Hypothalamus (tissue), 51 donors: ENCODE measurements at regions not wholly inside any gene's neighbourhood (a gene's known extent, or its start where the extent isn't known, plus 50 kb on each side); places are given as distances from the start of the nearest gene placed in this dataset.

Experiments
- DNase-seq, 51 donors: peaks; one replicate each; lab custom pipeline; 2025; lab: John Stamatoyannopoulos, UW

DNA sequence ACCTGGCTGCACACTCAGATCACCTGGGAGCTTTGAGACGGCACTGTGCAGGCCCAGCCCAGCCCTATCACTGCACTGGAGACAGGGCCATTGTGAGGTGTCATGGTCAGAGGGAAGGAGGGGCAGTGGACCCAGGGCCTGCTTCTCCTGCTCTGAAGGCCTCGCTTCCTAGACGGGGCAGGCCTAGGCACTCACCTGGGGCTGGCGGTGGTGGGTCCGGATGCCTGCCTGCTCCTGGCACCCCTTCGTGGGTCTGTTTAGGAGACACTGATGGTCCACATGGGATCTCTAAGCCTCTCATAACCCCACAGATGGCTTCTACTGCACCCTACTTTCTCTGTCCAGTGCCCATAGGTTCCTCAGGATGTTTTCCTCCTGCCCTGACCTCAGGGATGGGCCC, 230.9 kb downstream of the MATN1 start:
- no peak for DNase-seq

DNA sequence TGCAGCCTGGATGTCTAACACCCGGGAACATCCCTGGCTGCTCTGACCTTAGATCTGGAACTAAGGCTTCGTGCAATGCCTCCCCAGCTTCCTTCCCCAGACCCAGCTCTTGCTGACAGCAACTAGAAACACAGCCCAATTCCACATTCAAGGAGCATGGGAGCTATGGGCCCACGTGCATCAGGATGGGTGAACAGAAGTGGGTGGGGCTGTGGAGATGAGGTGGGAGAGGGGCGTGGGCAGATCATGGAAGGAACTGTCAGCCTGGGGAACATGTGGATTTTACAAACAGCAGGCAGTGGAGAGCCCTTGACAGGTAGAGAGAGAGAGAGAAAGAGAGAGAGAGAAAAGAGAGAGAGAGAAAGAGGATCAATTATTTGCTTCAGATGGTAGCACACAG, 231.6 kb downstream of the MATN1 start:
- no peak for DNase-seq

DNA sequence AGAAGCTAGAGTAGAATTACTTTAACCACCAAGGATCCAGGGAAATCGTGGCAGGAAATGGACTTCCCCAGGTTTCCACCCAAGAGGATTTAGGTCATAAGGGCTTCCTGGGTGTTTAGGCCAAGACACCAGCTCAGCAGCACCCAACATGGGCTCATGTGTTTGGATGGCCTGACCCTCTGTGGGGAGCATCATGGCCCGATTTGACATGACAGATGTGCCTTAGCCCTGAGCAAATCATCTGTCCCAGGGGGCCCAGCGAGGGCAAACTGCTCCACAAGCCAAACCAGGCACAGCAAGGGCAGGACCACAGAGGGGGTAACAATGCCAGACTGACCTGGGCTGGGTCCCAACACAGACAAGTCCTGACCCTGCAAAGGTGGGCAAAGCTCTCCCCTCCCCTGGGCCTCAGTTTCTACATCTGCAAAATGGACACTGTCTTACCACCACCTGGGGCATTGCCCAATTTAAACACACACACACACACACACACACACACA, 232.8 kb downstream of the MATN1 start:
- no peak for DNase-seq

DNA sequence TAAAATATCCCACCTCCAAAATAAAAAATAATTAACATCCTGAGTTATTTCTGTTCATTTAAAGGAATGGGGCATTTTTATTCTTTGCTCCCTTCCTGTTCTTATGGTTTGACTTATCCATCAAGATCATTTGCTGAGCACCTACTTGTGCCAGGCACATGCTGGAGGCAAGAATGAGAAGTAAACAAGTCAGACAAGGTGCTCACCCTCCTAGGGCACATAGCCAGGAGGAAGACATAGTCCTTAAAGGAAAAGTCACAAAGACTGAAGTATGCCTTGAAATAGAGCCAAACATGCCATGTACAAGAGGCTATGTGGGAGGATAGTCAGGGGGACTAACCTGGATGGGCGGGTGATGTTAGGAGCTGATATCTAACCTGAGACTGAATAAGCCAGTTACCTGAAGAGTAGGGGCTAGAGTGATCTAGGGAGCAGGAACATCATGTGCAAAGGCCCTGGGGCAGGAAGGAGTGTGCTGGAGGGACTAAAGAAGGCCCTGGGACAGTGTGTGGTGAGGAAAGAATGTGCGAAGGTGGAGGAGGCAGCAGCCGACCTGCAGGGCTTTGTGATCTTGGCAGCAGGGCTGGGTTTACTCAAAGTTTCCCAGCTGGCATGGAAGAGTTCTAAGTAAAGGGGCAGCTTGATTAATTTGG, 233.5 kb downstream of the MATN1 start:
- no peak for DNase-seq

DNA sequence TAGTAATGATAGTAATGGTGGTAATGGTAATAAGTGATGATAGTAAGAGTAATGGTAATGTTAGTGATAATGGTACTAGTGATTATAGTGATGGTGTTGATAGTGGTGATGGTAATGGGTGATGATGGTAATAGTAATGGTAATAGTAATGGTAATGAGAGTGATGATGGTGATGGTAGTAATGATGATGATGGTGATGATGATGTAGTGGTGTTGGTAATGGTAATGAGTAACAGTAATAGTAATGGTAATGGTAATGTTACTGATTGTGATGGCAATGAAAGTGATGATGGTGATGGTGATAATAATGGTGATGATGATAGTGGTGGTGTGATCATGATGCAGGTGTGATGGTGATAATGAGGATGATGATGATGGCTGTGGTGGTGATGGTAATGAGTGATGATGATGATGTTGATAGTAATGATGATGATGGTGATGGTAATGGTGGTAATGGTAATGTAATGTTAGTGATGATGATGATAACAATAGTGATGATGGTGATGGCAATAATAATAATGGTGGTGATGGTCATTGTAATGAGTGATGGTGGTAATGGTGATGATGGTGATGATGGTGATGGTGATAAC, 235.0 kb downstream of the MATN1 start:
- no peak for DNase-seq

DNA sequence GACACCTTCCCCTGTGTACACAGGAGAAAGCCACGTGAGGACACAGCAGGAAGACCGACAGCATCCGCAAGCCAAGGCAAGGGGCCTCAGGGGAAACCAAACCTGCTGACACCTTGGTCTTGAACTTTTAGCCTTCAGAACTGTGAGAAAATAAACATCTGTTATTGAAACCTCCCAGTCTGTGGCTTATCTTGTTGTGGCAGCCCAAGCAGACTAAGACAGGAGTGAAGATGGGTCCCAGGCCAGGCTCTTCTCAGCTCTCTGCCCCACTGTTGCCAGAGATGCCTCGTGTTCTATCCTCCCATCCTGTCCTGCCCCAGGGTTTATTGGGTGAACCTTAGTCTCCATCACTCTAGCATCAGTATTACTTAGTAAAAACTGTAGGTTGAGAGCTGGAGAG, 236.3 kb downstream of the MATN1 start:
- DNase-seq = no peak

DNA sequence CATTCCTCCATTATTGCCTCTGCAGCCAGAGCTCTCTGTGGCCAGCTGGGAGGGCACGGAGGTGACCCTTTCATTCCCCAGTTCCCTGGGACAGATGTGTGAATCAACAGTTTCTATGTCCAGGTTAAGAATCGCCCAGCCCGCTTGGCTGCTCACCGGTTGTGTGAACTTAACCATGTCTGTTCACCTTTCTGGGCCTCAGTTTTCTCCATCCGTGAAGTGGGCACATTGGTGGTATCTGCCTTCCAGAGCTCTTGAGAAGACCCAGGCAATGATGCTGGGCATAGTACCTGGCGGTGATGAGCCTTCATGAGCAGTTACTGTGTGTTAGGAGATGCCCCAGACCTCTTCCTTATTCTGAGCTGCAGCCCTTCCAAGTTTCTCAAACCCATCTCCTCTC, 238.3 kb downstream of the MATN1 start:
- DNase-seq = no peak

DNA sequence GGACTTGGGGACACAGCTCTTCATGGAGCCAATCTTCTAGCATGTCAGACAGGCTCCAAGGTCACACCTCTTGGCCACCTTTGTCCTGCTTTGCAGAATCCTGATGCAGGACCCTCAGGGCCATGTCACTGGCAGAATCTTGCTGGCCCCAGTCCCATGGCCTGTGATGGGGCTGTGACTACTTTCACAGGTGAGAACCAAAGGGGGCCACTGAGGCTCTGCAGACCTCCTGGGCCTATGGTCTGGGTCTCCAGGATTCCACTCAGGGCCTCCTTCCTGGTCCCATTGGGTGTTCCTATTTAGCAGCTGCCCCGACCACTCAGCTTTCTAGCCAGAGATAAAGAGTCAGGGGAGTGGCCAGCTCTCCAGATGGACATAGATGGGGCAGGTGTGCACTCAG, 238.7 kb downstream of the MATN1 start:
- no peak for DNase-seq

DNA sequence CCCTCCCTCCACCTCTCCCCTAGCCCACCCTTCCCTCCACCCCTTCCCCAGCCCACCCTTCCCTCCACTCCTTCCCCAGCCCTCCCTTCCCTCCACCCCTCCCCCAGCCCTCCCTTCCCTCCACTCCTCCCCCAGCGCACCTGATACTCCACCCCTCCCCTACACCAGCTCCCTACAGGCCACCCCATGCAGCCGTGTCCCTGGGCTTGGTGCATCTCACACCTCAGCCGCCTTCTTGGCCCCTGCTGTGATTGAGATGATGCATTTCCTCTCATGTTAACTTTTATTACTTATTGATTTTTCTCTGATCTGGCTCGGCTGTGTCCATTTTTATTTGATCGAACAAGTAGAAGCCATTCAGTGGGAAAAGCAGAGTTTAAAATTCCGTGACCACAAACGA, 243.8 kb downstream of the MATN1 start:
- DNase-seq = no peak

DNA sequence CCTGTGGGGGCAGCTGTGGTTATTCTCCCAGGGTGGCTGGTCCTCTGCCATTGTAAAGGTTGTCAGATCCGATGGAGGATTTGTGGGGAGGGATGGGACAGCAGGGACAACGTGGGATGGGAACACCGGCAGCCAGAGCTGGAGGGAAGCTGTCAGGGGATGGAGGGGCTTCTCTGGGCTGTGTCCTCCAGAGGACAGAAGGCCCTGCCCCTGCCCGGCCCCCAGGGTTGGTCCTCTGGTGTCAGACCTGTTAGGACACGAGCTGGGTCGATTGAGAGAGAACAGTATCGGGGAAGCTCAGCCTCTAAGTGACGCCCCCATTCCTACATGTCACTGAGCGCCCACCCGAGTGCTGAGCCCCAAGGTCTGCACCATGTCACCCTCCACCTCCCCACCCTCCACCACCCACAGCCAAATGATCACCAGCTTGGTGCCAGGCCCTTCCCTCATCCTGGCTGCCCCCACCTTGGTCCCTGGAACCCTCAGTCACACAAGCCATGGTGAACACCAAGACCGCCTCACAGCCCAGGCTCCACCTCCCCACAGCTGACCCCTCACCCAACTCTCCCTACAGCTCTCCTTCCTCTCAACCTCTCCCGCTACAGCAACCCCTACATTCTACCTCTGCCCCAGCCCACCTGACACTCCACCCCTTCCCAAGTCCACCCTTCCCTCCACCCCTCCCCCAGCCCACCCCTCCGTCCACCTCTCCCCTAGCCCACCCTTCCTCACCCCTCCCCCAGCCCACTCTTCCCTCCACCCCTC, 244.4 kb downstream of the MATN1 start:
- no peak for DNase-seq

DNA sequence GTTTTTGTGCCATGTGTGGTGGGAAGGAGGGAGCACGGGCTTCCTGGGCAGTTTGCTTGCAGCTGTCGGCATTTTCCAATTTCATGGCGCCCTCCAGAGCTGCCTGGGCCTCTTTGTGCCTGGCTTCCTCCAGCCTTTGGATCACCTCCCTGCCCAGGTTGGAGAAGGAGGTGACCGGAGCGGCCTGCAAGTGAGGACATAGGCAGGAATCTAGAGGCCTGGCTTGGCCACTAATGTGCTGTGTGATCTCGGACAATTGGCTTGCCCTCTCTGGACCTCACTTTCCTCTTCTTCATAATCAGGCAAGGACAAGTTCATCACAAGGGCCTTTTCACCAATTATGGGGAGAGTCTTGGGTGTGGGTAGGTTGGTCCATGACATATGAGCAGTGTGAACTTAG, 245.1 kb downstream of the MATN1 start:
- no peak for DNase-seq

DNA sequence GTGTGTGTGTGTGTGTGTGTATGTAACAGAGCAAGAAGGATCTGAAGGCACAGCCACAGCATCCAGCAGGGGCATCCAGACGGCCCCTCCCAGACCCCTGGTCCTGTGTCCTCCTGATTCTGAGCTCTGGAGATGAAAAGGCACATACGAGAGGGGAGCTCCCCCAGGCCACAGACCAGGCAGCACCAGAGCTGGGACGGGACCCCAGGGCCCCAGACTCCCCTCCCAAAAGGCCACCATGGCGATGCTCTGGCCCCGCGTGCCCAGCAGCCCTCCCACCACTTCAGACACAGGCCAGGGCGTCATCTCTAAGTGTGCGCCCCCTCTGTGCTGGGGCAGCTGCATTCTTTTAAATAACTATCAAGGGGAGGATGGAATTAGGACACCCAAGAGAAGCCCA, 245.8 kb downstream of the MATN1 start:
- DNase-seq = no peak

DNA sequence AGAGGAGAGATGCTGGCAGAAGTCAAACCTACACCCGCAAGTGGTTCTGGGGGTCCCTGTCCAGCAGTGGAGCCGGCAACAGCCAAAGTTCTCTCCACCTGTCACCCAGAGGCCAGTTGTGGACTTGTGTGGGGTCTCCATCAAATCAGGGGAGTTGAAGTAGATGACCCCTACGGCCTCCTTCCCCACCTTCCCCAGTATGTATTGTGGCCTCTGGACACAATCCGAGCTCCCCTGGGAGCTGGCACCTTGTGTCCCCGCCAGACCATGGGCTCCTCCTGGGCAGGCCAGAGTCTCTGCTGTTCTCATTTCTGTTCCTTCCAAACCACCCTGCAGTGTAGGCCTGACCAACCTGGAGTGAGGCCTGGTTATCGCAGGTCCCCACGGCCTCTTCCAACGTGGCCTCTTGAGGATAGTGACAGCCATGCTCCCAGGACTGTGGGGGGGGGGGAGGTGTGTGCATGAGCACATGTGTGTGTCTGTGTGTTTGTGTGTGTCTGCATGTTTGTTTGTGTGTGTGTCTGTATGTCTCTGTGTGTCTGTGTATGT, 246.4 kb downstream of the MATN1 start:
- no peak for DNase-seq

DNA sequence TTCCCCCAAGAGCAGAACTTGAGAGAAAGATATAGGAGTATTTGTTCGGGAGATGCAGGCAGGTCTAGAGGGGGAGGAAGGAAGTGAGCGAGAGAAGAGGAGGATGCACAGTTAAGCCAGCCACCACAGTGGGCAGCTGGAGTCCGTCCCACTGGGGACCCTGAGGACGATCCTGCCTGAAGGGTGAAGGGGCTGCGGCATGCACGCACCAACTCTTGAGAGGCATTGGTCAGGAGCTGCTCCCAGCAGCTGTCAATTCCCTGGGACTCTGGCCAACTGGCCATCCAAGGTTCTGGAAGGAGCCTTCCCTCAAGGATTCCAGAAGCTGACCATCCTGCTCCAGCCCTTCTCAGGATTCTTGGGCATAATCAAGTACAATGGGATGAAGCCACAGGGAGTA, 246.9 kb downstream of the MATN1 start:
- DNase-seq = no peak

DNA sequence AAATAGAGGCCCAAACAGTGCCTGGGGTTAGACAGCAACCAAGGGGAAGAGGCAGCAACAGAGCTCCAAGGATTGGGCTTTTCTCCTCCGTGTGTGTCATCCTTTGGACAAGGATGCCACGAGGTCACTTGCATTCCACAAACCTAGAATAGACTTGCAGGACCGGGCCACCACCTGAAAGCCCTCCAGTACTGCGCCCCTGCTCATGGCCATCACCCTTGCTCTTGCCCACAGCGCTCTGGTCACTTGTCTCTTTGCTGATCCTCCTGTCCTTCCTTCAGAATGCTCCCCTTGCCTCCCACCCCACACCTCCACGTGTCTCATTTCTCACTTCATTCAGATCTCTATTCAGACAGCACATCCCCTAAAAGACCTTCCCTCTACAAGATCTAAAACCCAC, 247.4 kb downstream of the MATN1 start:
- DNase-seq = no peak

DNA sequence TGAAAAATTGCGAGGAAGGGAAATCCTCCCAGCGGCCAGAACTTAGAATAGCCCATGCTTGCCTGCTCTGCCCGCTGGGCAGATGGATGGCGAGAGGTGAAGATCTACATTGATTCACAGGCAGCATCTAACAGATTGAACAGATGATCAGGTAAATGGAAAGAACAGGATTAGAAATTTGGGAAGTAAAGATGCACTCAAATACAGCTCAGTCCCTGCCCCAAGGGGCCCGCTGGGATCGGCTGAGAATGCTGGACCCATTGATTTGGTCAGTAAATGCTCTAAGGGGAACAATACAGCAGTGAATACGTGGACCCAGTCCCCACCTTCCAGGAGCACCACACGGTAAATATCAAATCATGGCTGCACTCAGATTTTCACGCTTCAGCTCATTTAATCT, 248.2 kb downstream of the MATN1 start:
- no peak for DNase-seq

DNA sequence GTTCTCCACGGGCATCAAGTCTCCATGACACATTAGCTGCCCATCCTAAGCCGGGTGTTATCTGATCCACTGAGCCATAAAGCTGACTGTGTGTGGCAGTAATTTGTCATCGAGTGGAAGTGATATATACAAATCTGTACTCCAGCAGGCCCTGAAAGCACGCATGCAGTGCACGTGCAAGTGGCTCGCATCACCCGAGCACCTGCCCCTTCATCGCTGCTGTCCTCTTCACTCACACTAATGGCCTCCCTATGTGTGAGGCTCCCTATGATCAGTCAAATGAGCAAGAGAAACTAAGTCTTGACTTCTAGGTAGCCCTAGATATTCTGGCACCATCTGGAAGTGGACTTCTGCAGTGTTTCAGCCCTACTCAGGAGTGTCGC, 248.6 kb downstream of the MATN1 start:
- no peak for DNase-seq

DNA sequence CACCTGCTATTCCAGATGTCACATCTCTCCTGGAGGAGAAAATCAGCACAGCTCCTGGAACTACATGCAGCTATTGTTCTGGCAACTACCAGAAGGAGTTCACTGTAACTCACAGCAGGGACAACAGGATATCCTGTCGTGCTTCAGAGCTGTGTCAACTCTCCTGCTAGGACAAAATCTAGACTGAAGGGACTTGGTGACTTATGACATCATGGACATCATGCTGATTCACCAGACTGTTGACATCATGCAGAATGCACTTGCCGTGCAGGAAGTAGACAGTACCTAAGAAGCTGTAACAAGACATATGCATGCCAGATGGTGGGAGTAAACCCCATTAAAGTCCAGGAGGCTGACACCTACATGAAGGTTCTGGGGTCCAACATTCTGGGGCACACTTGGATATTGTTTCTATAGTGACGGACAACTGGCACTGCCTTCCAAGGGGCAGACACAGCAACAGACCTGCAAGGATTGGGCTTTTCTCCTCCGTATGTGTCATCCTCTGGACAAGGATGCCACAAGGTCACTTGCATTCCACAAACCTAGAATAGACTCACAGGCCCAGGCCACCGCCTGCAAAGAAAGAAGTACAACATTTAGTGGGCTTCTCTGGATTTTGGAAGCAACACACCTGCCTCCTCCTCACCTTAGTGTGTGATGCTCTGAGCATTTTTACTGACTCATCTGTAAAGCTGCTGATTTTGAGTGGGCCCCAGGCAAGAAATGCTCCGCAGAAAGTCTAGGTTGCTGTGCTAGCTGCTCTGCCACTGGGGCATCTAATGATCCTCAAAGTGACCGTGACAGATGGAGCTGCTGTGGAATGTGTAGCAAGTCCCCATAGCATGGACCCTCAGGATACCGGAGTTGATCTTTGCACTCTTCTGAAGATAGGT, 249.2 kb downstream of the MATN1 start:
- DNase-seq = no peak

DNA sequence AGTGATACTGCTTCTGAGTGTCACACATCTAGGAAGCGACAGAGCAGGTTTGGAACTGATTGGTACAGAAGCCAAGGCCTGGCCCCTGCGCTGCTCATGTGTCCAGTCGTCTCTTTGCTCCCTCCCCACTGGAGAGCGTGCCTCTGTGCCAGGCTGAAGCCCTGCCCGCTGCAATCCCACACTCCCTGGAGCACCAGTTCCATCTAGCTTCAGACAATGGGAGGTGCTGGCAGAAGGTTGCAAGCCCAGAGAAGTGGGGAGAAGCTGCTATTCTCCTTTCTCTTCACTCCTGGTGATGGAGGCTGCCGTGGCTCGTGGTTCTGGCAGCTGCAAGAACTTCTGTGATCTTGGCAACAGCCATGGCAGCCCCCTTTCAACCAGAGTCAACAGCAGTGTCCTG, 250.9 kb downstream of the MATN1 start:
- peak in 4 of 51 donors; percentile 1 to 7 (median 5) for DNase-seq

DNA sequence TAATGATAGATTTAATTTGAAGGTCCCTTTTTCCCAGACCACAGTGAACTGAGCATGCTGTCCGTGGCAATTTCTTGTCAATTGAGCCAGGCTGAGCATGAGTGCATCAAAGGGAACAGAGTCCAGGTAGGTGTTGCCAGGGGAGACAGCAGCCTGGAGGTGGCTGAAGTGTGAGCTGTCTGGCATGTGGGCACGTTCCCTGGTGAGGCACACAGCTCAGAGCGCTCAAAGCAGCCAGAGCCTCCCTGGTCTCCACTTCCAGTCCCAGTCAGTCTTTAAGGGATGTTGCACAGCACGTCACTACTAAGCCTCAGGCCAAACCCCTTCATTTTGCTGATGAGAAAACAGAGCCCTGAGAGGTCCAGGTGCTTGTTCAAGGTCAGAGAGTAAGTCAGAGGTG, 251.4 kb downstream of the MATN1 start:
- DNase-seq = peak in 4 of 51 donors; percentile 1 to 21 (median 8)

DNA sequence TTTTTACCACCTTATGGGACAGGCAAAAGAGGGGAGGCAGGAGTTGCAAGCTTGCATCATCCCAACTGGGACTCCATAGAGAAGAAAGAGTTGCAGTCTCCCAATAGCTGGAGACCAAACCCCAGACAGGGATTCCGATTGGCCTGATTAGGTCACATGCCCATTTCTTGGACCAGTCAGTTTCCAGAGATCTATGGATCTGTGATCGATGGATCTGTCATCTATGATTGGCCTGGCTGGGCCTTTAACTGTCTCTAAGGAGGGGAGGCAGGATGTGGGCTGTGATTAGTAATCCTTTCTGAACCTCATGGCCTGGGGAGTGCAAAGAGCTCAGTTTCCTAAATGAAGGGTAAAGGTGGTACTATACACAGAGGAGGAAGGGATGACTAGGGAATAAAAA, 252.1 kb downstream of the MATN1 start:
- no peak for DNase-seq
